ENCODE measurements at regions not wholly inside any gene's neighbourhood (a gene's known extent, or its start where the extent isn't known, plus 50 kb on each side); places are given as distances from the start of the nearest gene placed in this dataset.

- TF ChIP-seq POLR2A (IDR thresholded peaks at IDR 0.05; ENCODE audit: low read depth, low read length) (no peak), CTCF (IDR thresholded peaks at IDR 0.05; ENCODE audit: extremely low read depth in 1 of 2, insufficient read depth in 1 of 2, low read depth in 1 of 2, low read length in 2 of 2) (no peak), POLR2AphosphoS5 (IDR thresholded peaks at IDR 0.05; ENCODE audit: insufficient read depth, low read depth, low read length) (no peak), MYC (IDR thresholded peaks at IDR 0.05; ENCODE audit: low read depth, low read length) (no peak), EZH2 (IDR thresholded peaks at IDR 0.05; ENCODE audit: borderline replicate concordance, low read depth, low read length, severe bottlenecking) (no peak)
Measured at GRCh38 chr9:90998573-90998972, 197.0 kb downstream of the SYK start.
